Activated T-cell treated with anti-CD3 and anti-CD28 coated beads, Interleukin-2, amount 50 U/mL, for 24 hours (primary cell): ENCODE measurements at regions not wholly inside any gene's neighbourhood (a gene's known extent, or its start where the extent isn't known, plus 50 kb on each side); places are given as distances from the start of the nearest gene placed in this dataset.
"Not testable (repeated sequence)": the region's sequence is repeated elsewhere in the genome, so short reads cannot be mapped to it uniquely, and the experiment has no call there.

Experiments
- DNase-seq: peaks from one replicate; pipeline ENCODE4 v3.0.0-alpha.2; 2020
- H3K27ac Mint-ChIP-seq: 2 replicates; pipeline ENCODE4 v1.8.0; 2020; ENCODE audit warnings: mild to moderate bottlenecking, mixed read lengths
- H3K27me3 Mint-ChIP-seq: 2 replicates; pipeline ENCODE4 v1.8.0; 2020; ENCODE audit warnings: mixed read lengths
- H3K36me3 Mint-ChIP-seq: 2 replicates; pipeline ENCODE4 v1.8.0; 2020; ENCODE audit warnings: low read depth, mixed read lengths
- H3K4me1 Mint-ChIP-seq: 2 replicates; pipeline ENCODE4 v1.8.0; 2020; ENCODE audit warnings: low read depth, mixed read lengths
- H3K4me3 Mint-ChIP-seq: 2 replicates; pipeline ENCODE4 v1.8.0; 2020; ENCODE audit warnings: mild to moderate bottlenecking, moderate library complexity, mixed read lengths
- H3K9me3 Mint-ChIP-seq: 2 replicates; pipeline ENCODE4 v1.8.0; 2020; ENCODE audit warnings: mixed read lengths

GRCh38 chr12:67876305-67876915, 112.8 kb upstream of the IFNG-AS1 start:
- no peaks in the 10 kb centered on the region for H3K9me3 Mint-ChIP-seq
- H3K27ac Mint-ChIP-seq = no peak overlapping the region
- H3K4me3 Mint-ChIP-seq = no peak overlapping the region
- no peak for DNase-seq
- H3K4me1 Mint-ChIP-seq = peaks cover 2% of the 10 kb centered on the region
- no peaks in the 10 kb centered on the region for H3K36me3 Mint-ChIP-seq
- no peaks in the 10 kb centered on the region for H3K27me3 Mint-ChIP-seq

- DNase-seq = no peak
- Mint-ChIP-seq H3K4me3 (no peak overlapping the region), H3K27ac (no peak overlapping the region), H3K36me3 (no peaks in the 10 kb centered on the region), H3K27me3 (no peaks in the 10 kb centered on the region), H3K9me3 (no peaks in the 10 kb centered on the region), H3K4me1 (peaks cover 12% of the 10 kb centered on the region)
Observed at GRCh38 chr12:67877727-67878126, 111.5 kb upstream of the IFNG-AS1 start.

- Mint-ChIP-seq H3K36me3 (no peaks in the 10 kb centered on the region), H3K9me3 (no peaks in the 10 kb centered on the region), H3K27me3 (no peaks in the 10 kb centered on the region), H3K4me1 (peaks cover 12% of the 10 kb centered on the region), H3K27ac (no peak overlapping the region), H3K4me3 (no peak overlapping the region)
- DNase-seq = no peak
Observed at GRCh38 chr12:67879937-67880336, 109.3 kb upstream of the IFNG-AS1 start.

- H3K4me1 Mint-ChIP-seq = peaks cover 12% of the 10 kb centered on the region
- H3K9me3 Mint-ChIP-seq = no peaks in the 10 kb centered on the region
- H3K27me3 Mint-ChIP-seq = no peaks in the 10 kb centered on the region
- H3K36me3 Mint-ChIP-seq = no peaks in the 10 kb centered on the region
- no peak for DNase-seq
- no peak overlapping the region for H3K4me3 Mint-ChIP-seq
- H3K27ac Mint-ChIP-seq = no peak overlapping the region
Observed at GRCh38 chr12:67881565-67881964, 107.7 kb upstream of the IFNG-AS1 start.

- H3K9me3 Mint-ChIP-seq = no peaks in the 10 kb centered on the region
- H3K27me3 Mint-ChIP-seq = no peaks in the 10 kb centered on the region
- no peak overlapping the region for H3K27ac Mint-ChIP-seq
- DNase-seq = no peak
- no peaks in the 10 kb centered on the region for H3K36me3 Mint-ChIP-seq
- no peak overlapping the region for H3K4me3 Mint-ChIP-seq
- H3K4me1 Mint-ChIP-seq = peaks cover 12% of the 10 kb centered on the region
Observed at GRCh38 chr12:67884596-67884995, 104.7 kb upstream of the IFNG-AS1 start.

- peaks cover 14% of the 10 kb centered on the region for H3K4me1 Mint-ChIP-seq
- H3K9me3 Mint-ChIP-seq = no peaks in the 10 kb centered on the region
- H3K27me3 Mint-ChIP-seq = no peaks in the 10 kb centered on the region
- no peak for DNase-seq
- no peak overlapping the region for H3K4me3 Mint-ChIP-seq
- H3K36me3 Mint-ChIP-seq = no peaks in the 10 kb centered on the region
- H3K27ac Mint-ChIP-seq = no peak overlapping the region
Observed at GRCh38 chr12:67885375-67886169, 103.7 kb upstream of the IFNG-AS1 start.

GRCh38 chr12:67887065-67887464, 102.2 kb upstream of the IFNG-AS1 start:
- Mint-ChIP-seq H3K27me3 (no peaks in the 10 kb centered on the region), H3K36me3 (no peaks in the 10 kb centered on the region), H3K27ac (no peak overlapping the region), H3K4me3 (no peak overlapping the region), H3K9me3 (no peaks in the 10 kb centered on the region), H3K4me1 (peaks cover 20% of the 10 kb centered on the region)
- DNase-seq = no peak

- Mint-ChIP-seq H3K4me3 (no peak overlapping the region), H3K27ac (no peak overlapping the region), H3K27me3 (no peaks in the 10 kb centered on the region), H3K9me3 (no peaks in the 10 kb centered on the region), H3K36me3 (no peaks in the 10 kb centered on the region), H3K4me1 (peaks cover 18% of the 10 kb centered on the region)
- no peak for DNase-seq
Observed at GRCh38 chr12:67889931-67890330, 99.3 kb upstream of the IFNG-AS1 start.

- Mint-ChIP-seq H3K36me3 (no peaks in the 10 kb centered on the region), H3K9me3 (peaks cover 1% of the 10 kb centered on the region), H3K4me1 (peaks cover 18% of the 10 kb centered on the region), H3K27me3 (no peaks in the 10 kb centered on the region), H3K4me3 (no peak overlapping the region), H3K27ac (no peak overlapping the region)
- DNase-seq = no peak
Observed at GRCh38 chr12:67890726-67891258, 98.5 kb upstream of the IFNG-AS1 start.

- H3K9me3 Mint-ChIP-seq = peaks cover 2% of the 10 kb centered on the region
- H3K36me3 Mint-ChIP-seq = no peaks in the 10 kb centered on the region
- H3K4me3 Mint-ChIP-seq = no peak overlapping the region
- H3K27ac Mint-ChIP-seq = no peak overlapping the region
- DNase-seq = no peak
- H3K27me3 Mint-ChIP-seq = no peaks in the 10 kb centered on the region
- H3K4me1 Mint-ChIP-seq = peaks cover 18% of the 10 kb centered on the region
Observed at GRCh38 chr12:67891596-67891995, 97.7 kb upstream of the IFNG-AS1 start.

- no peaks in the 10 kb centered on the region for H3K27me3 Mint-ChIP-seq
Observed at GRCh38 chr12:67892259-67893021, 96.8 kb upstream of the IFNG-AS1 start.

GRCh38 chr12:67893022-67893580, 96.1 kb upstream of the IFNG-AS1 start:
- Mint-ChIP-seq H3K4me3 (no peak overlapping the region), H3K27ac (no peak overlapping the region), H3K27me3 (no peaks in the 10 kb centered on the region), H3K9me3 (peaks cover 2% of the 10 kb centered on the region), H3K36me3 (no peaks in the 10 kb centered on the region), H3K4me1 (peaks cover 18% of the 10 kb centered on the region)
- no peak for DNase-seq

More at GRCh38 chr12:67892259-67893021, 96.8 kb upstream of the IFNG-AS1 start:
- Mint-ChIP-seq H3K4me1 (peaks cover 18% of the 10 kb centered on the region), H3K36me3 (no peaks in the 10 kb centered on the region), H3K9me3 (peaks cover 2% of the 10 kb centered on the region), H3K27ac (no peak overlapping the region), H3K4me3 (no peak overlapping the region)
- no peak for DNase-seq

- not testable (repeated sequence) for H3K27me3 Mint-ChIP-seq, H3K9me3 Mint-ChIP-seq, H3K27ac Mint-ChIP-seq, DNase-seq, H3K4me3 Mint-ChIP-seq, H3K36me3 Mint-ChIP-seq, H3K4me1 Mint-ChIP-seq
Observed at GRCh38 chr12:67900418-67900817, 88.8 kb upstream of the IFNG-AS1 start.

- DNase-seq = no peak
- no peaks in the 10 kb centered on the region for H3K27me3 Mint-ChIP-seq
- no peaks in the 10 kb centered on the region for H3K9me3 Mint-ChIP-seq
- no peak overlapping the region for H3K27ac Mint-ChIP-seq
- H3K4me3 Mint-ChIP-seq = no peak overlapping the region
- H3K4me1 Mint-ChIP-seq = no peaks in the 10 kb centered on the region
- no peaks in the 10 kb centered on the region for H3K36me3 Mint-ChIP-seq
Observed at GRCh38 chr12:67909091-67909531, 80.1 kb upstream of the IFNG-AS1 start.
